Smooth muscle cell (in vitro differentiated cells): ENCODE measurements at regions not wholly inside any gene's neighbourhood (a gene's known extent, or its start where the extent isn't known, plus 50 kb on each side); places are given as distances from the start of the nearest gene placed in this dataset.

Experiments
- DNase-seq: peaks from one replicate; lab custom pipeline; 2025; ENCODE audit not compliant: unreplicated experiment; lab: John Stamatoyannopoulos, UW
- H2AFZ ChIP-seq: fragments of 200-600 bp; sonication (generic); 2 replicates; pipeline ENCODE4 v1.6.0; 2016; ENCODE audit warnings: antibody characterized with exemption, low read depth, mild to moderate bottlenecking
- H3F3A ChIP-seq: fragments of 200-600 bp; sonication (generic); 2 replicates; pipeline ENCODE4 v1.6.0; 2017; ENCODE audit warnings: antibody characterized with exemption, low read depth
- H3K27ac ChIP-seq: fragments of 200-600 bp; sonication (generic); 2 replicates; pipeline ENCODE4 v1.5.1; 2016; ENCODE audit warnings: low read depth, mild to moderate bottlenecking
- H3K27me3 ChIP-seq: fragments of 200-600 bp; sonication (generic); 2 replicates; pipeline ENCODE4 v1.6.1; 2016; ENCODE audit warnings: low read depth, mild to moderate bottlenecking
- H3K36me3 ChIP-seq: fragments of 200-600 bp; sonication (generic); 2 replicates; pipeline ENCODE4 v1.5.1; 2016; ENCODE audit warnings: low read depth
- H3K4me1 ChIP-seq: fragments of 200-600 bp; sonication (generic); 2 replicates; pipeline ENCODE4 v1.5.1; 2016; ENCODE audit warnings: low read depth
- H3K4me2 ChIP-seq: fragments of 200-600 bp; sonication (generic); 2 replicates; pipeline ENCODE4 v1.6.0; 2016; ENCODE audit warnings: mild to moderate bottlenecking
- H3K4me3 ChIP-seq: fragments of 200-600 bp; sonication (generic); 2 replicates; pipeline ENCODE4 v1.5.1; 2016; ENCODE audit warnings: mild to moderate bottlenecking
- H3K79me2 ChIP-seq: fragments of 200-600 bp; sonication (generic); 2 replicates; pipeline ENCODE4 v1.6.0; 2016; ENCODE audit warnings: low read depth, mild to moderate bottlenecking
- H3K9ac ChIP-seq: fragments of 200-600 bp; sonication (generic); 2 replicates; pipeline ENCODE4 v1.6.0; 2016; ENCODE audit warnings: low read depth
- H3K9me3 ChIP-seq: fragments of 200-600 bp; sonication (generic); replicated peaks from 2 replicates; pipeline ENCODE4 v1.5.1; 2016; ENCODE audit warnings: low read depth
- H4K20me1 ChIP-seq: fragments of 200-600 bp; sonication (generic); 2 replicates; pipeline ENCODE4 v1.6.0; 2016; ENCODE audit warnings: low read depth
- CTCF ChIP-seq: fragments of 200-600 bp; sonication (generic); IDR thresholded peaks from 2 replicates; pipeline ENCODE4 v1.5.1; 2017; ENCODE audit warnings: borderline replicate concordance, mild to moderate bottlenecking, antibody characterized with exemption; ENCODE audit not compliant: insufficient read depth, poor library complexity, severe bottlenecking
- WGBS: methylation state at CpG from one replicate; pipeline ENCODE4 v1.1.7; 2016; ENCODE audit warnings: low lambda C conversion rate; 5-methylcytosine and 5-hydroxymethylcytosine counted together

GRCh38 chrX:107574054-107574683 lies 54.1 kb upstream of the PRPS1 start:
- no peak for DNase-seq
- Histone ChIP-seq H3K9ac (peak overlapping the region; percentile 68), H3K4me3 (no peak overlapping the region), H4K20me1 (no peaks in the 10 kb centered on the region), H3K27me3 (no peaks in the 10 kb centered on the region), H3F3A (peaks cover 17% of the 10 kb centered on the region), H3K27ac (peak overlapping the region; percentile 95), H3K79me2 (no peaks in the 10 kb centered on the region), H3K4me2 (peak overlapping the region; percentile 62), H3K9me3 (no peaks in the 10 kb centered on the region), H3K4me1 (peaks cover 5% of the 10 kb centered on the region), H3K36me3 (no peaks in the 10 kb centered on the region), H2AFZ (no peak overlapping the region)
- no peak for TF ChIP-seq CTCF
- 63% methylated on average over 3 of the region's 3 CpGs for WGBS

- Histone ChIP-seq H4K20me1 (no peaks in the 10 kb centered on the region), H3K36me3 (no peaks in the 10 kb centered on the region), H3K4me3 (no peak overlapping the region), H3K27ac (peak overlapping the region; percentile 95), H3K4me1 (peaks cover 5% of the 10 kb centered on the region), H3K4me2 (peak overlapping the region; percentile 62), H3K79me2 (no peaks in the 10 kb centered on the region), H2AFZ (no peak overlapping the region), H3K9ac (peak overlapping the region; percentile 68), H3K27me3 (no peaks in the 10 kb centered on the region), H3F3A (peaks cover 17% of the 10 kb centered on the region), H3K9me3 (no peaks in the 10 kb centered on the region)
- DNase-seq = no peak
- no peak for TF ChIP-seq CTCF
Measured at GRCh38 chrX:107574711-107575110, 53.6 kb upstream of the PRPS1 start.

GRCh38 chrX:107576392-107576791 lies 51.9 kb upstream of the PRPS1 start:
- Histone ChIP-seq H4K20me1 (no peaks in the 10 kb centered on the region), H3K27ac (no peak overlapping the region), H3K27me3 (no peaks in the 10 kb centered on the region), H2AFZ (no peak overlapping the region), H3F3A (peaks cover 17% of the 10 kb centered on the region), H3K9me3 (no peaks in the 10 kb centered on the region), H3K4me3 (no peak overlapping the region), H3K36me3 (no peaks in the 10 kb centered on the region), H3K4me2 (no peak overlapping the region), H3K79me2 (no peaks in the 10 kb centered on the region), H3K4me1 (peaks cover 5% of the 10 kb centered on the region), H3K9ac (no peak overlapping the region)
- TF ChIP-seq CTCF = no peak
- no peak for DNase-seq
- WGBS = 93% methylated on average over 3 of the region's 3 CpGs

GRCh38 chrX:107576841-107577240 lies 51.5 kb upstream of the PRPS1 start:
- Histone ChIP-seq H3K4me1 (peaks cover 5% of the 10 kb centered on the region), H3K9ac (no peak overlapping the region), H3K4me3 (no peak overlapping the region), H2AFZ (no peak overlapping the region), H3K9me3 (no peaks in the 10 kb centered on the region), H3K27me3 (no peaks in the 10 kb centered on the region), H3K27ac (no peak overlapping the region), H3F3A (peaks cover 17% of the 10 kb centered on the region), H4K20me1 (no peaks in the 10 kb centered on the region), H3K79me2 (no peaks in the 10 kb centered on the region), H3K36me3 (no peaks in the 10 kb centered on the region), H3K4me2 (no peak overlapping the region)
- no peak for DNase-seq
- TF ChIP-seq CTCF = no peak
- 85% methylated on average over 1 of the region's 1 CpG for WGBS
